Right lobe of liver (tissue), 6 donors: ENCODE measurements at regions not wholly inside any gene's neighbourhood (a gene's known extent, or its start where the extent isn't known, plus 50 kb on each side); places are given as distances from the start of the nearest gene placed in this dataset.
"Not testable (repeated sequence)": the region's sequence is repeated elsewhere in the genome, so short reads cannot be mapped to it uniquely, and the experiment has no call there.

Experiments used
- ATAC-seq, 4 donors: fragments of 200-7000 bp; cut with Tn5 transposase; one replicate each; pipeline ENCODE4 v1.9.1; 2020; ENCODE audit warnings: mild to moderate bottlenecking in 4 of 4, moderate library complexity in 4 of 4
- DNase-seq, 3 donors: peaks; one replicate each; pipeline ENCODE4 v3.0.0-alpha.2; 2020
- H3K27ac ChIP-seq, 3 donors: fragments of 200-600 bp; one replicate each; pipeline ENCODE4 v1.8.0; 2022
- H3K27me3 ChIP-seq, 2 donors: fragments of 200-600 bp; one replicate each; pipeline ENCODE4 v1.8.0; 2022
- H3K36me3 ChIP-seq, 4 donors: fragments of 200-600 bp; sonication (generic) in 1 of 4; one replicate each; pipeline versions ENCODE4 v1.5.1 to v1.8.0; 2017 to 2022; ENCODE audit warnings: control low read depth in 1 of 4
- H3K4me1 ChIP-seq, 4 donors: fragments of 200-600 bp; sonication (generic) in 1 of 4; one replicate each; pipeline versions ENCODE4 v1.5.1 to v1.8.0; 2017 to 2022; ENCODE audit warnings: control low read depth in 1 of 4
- H3K4me3 ChIP-seq, 3 donors: fragments of 200-600 bp; one replicate each; pipeline ENCODE4 v1.8.0; 2022
- H3K9me3 ChIP-seq, 4 donors: fragments of 200-600 bp; sonication (generic) in 1 of 4; one replicate each; pipeline versions ENCODE4 v1.5.1 to v1.8.0; 2017 to 2022; ENCODE audit warnings: control low read depth in 1 of 4
- POLR2A ChIP-seq: fragments of 450-650 bp; IDR thresholded peaks from one replicate; pipeline ENCODE4 v1.6.1; 2017; ENCODE audit warnings: antibody characterized with exemption, mild to moderate bottlenecking
- WGBS: methylation state at CpG from one replicate; pipeline ENCODE4 v1.1.6; 2018; ENCODE audit warnings: low coverage, low lambda C conversion rate; ENCODE audit not compliant: insufficient coverage; ENCODE audit errors: missing lambda C conversion rate; 5-methylcytosine and 5-hydroxymethylcytosine counted together
- intact Hi-C, 2 donors: fragments of 100-400 bp; cut with DNase I; formaldehyde crosslinking; loops; one replicate each; pipeline versions ENCODE4 v1.11.2 to v1.14.1; 2022
- TF ChIP-seq, protein P1 (sequence below), 4 donors: fragments of 200-600 bp in 3 of 4; fragments of 450-650 bp in 1 of 4; IDR thresholded peaks; one replicate each; pipeline versions ENCODE4 v1.5.1 to v1.8.0; 2016 to 2022; ENCODE audit warnings: antibody characterized with exemption in 4 of 4, mild to moderate bottlenecking in 2 of 4
- donor health status: DM: no; HTN: yes; CAD: no.
- donor health status: DM: no; HTN: no; CAD: no.
- donor health status: DM: no; HTN: no; CAD: no.
- donor health status: DM: no; HTN: yes; CAD: no.
- donor health status: DM: no; HTN: yes; CAD: no.

DNA sequence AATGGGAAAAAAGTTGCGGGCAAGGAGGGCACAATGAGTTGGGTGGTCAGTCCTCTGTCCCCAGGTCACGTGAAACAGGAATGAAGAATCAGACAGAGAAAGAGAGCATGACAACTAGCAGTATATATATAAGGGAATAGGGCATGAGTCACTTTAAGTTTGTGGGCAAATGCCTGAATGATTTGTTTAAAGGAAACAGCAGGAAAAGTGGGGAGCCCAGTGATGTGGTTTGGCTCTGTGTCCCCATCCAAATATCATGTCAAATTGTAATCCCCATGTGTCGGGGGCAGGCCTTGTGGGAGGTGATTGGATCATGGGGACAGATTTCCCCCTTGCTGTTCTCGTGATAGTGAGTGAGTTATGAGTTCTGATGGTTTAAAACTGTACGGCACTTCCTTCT, 195.3 kb upstream of the IGF1 start:
- H3K36me3 ChIP-seq: no peaks in the 10 kb centered on the region
- TF ChIP-seq POLR2A: no peak
- TF ChIP-seq, protein P1, sequence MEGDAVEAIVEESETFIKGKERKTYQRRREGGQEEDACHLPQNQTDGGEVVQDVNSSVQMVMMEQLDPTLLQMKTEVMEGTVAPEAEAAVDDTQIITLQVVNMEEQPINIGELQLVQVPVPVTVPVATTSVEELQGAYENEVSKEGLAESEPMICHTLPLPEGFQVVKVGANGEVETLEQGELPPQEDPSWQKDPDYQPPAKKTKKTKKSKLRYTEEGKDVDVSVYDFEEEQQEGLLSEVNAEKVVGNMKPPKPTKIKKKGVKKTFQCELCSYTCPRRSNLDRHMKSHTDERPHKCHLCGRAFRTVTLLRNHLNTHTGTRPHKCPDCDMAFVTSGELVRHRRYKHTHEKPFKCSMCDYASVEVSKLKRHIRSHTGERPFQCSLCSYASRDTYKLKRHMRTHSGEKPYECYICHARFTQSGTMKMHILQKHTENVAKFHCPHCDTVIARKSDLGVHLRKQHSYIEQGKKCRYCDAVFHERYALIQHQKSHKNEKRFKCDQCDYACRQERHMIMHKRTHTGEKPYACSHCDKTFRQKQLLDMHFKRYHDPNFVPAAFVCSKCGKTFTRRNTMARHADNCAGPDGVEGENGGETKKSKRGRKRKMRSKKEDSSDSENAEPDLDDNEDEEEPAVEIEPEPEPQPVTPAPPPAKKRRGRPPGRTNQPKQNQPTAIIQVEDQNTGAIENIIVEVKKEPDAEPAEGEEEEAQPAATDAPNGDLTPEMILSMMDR (IDR thresholded peaks at IDR 0.05): no peak
- intact Hi-C loops: no loop called here

GRCh38 chr12:102673606-102674005, 193.2 kb upstream of the IGF1 start:
- Histone ChIP-seq H3K4me1 (no peaks in the 10 kb centered on the region), H3K36me3 (no peaks in the 10 kb centered on the region), H3K9me3 (no peaks in the 10 kb centered on the region), H3K4me3 (no peak overlapping the region), H3K27me3 (no peaks in the 10 kb centered on the region), H3K27ac (no peak overlapping the region)
- TF ChIP-seq, protein P1 (IDR thresholded peaks at IDR 0.05): no peak
- TF ChIP-seq POLR2A: no peak
- 69% methylated on average over 1 of the region's 1 CpG for WGBS
- intact Hi-C loops: no loop called here
- ATAC-seq (no peak), DNase-seq (no peak)

More for the DNA sequence above, 195.3 kb upstream of the IGF1 start:
- Histone ChIP-seq H3K27ac (no peak overlapping the region), H3K9me3 (no peaks in the 10 kb centered on the region), H3K4me3 (no peak overlapping the region), H3K4me1 (peaks cover 0 to 6% (median 2%) of the 10 kb centered on the region in 4 donors), H3K27me3 (no peaks in the 10 kb centered on the region)
- ATAC-seq: no peak
- no peak for DNase-seq
- 63% methylated on average over 4 of the region's 5 CpGs for WGBS

DNA sequence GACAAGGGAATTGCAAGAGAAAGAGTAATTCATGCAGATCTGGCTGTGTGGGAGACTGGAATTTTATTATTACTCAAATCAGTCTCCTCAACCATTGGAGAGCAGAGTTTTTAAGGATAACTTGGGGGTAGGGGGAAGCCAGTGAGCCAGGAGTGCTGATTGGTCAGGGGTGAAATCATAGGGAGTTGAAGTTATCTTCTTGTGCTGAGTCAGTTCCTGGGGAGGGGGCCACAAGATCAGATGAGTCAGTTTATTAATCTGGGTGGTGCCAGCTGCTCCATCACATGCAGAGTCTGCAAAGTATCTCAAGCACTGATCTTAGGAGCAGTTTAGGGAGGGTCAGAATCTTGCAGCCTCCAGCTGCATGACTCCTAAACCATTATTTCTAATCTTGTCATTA, 191.8 kb upstream of the IGF1 start:
- intact Hi-C loops, H3K4me3 ChIP-seq, H3K4me1 ChIP-seq, DNase-seq, H3K27ac ChIP-seq, H3K9me3 ChIP-seq, H3K27me3 ChIP-seq, ATAC-seq, H3K36me3 ChIP-seq: not testable (repeated sequence)

GRCh38 chr12:102669056-102669455, 188.7 kb upstream of the IGF1 start:
- no peaks in the 10 kb centered on the region for H3K4me1 ChIP-seq
- H3K4me3 ChIP-seq: no peak overlapping the region
- H3K36me3 ChIP-seq: no peaks in the 10 kb centered on the region
- WGBS: 44% methylated on average over 1 of the region's 1 CpG
- intact Hi-C loops: no loop called here
- TF ChIP-seq, protein P1 (IDR thresholded peaks at IDR 0.05): no peak
- no peak for TF ChIP-seq POLR2A
- H3K27me3 ChIP-seq: no peaks in the 10 kb centered on the region
- DNase-seq (no peak), ATAC-seq (no peak)
- H3K27ac ChIP-seq: no peak overlapping the region
- no peaks in the 10 kb centered on the region for H3K9me3 ChIP-seq

- H3K4me1 ChIP-seq, DNase-seq, H3K9me3 ChIP-seq, H3K27ac ChIP-seq, ATAC-seq, H3K27me3 ChIP-seq, H3K36me3 ChIP-seq, intact Hi-C loops, H3K4me3 ChIP-seq: not testable (repeated sequence)
- 36% methylated on average over 3 of the region's 3 CpGs for WGBS
Observed at GRCh38 chr12:102666176-102666575, 185.8 kb upstream of the IGF1 start.
